ENCODE measurements at regions not wholly inside any gene's neighbourhood (a gene's known extent, or its start where the extent isn't known, plus 50 kb on each side); places are given as distances from the start of the nearest gene placed in this dataset.
A peak's percentile ranks its signal among the peaks of the same experiment; 100 is the strongest.
"Not testable (repeated sequence)": the region's sequence is repeated elsewhere in the genome, so short reads cannot be mapped to it uniquely, and the experiment has no call there.

DNA sequence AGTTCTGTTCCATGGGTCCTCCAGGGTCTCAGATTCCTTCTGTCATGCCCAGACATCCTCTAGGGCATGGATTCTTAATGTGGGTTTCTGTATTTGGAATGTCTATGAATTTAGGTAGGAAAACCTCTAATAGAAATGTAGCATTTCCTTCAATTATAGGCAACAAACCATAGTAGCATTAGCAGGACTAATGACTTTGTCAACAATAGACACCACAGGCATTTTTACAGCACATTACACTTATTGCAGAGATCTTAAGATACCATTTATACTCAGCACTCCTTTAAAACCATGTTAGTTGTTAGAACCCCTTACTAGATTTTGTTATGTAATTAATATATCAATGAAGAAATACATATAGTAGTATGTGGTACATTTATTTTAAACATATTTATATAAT, 77.8 kb upstream of the TBC1D5 start:
- FAIRE-seq (no peak), DNase-seq (ENCODE audit: low read depth) (peak; percentile 29)
- Histone ChIP-seq H3K4me2 (ENCODE audit: low read length) (no peak overlapping the region), H3K4me3 (ENCODE audit: insufficient read depth, low read depth, low read length) (no peak overlapping the region), H3K27ac (ENCODE audit: low read depth, low read length) (no peak overlapping the region), H4K20me1 (ENCODE audit: insufficient read depth, low read length) (no peaks in the 10 kb centered on the region), H2AFZ (ENCODE audit: low read depth, low read length) (no peak overlapping the region), H3K9me3 (ENCODE audit: insufficient read depth, low read depth, low read length) (no peaks in the 10 kb centered on the region), H3K27me3 (ENCODE audit: insufficient read depth, low read length) (no peaks in the 10 kb centered on the region), H3K79me2 (ENCODE audit: insufficient read depth, low read length) (no peaks in the 10 kb centered on the region), H3K9ac (ENCODE audit: low read length) (no peak overlapping the region), H3K4me1 (ENCODE audit: insufficient read depth, low read length) (no peaks in the 10 kb centered on the region), H3K36me3 (ENCODE audit: insufficient read depth, low read length) (no peaks in the 10 kb centered on the region)
- Mint-ChIP-seq H3K4me3 (ENCODE audit: unreplicated experiment) (no peak overlapping the region), H3K36me3 (ENCODE audit: low read depth, unreplicated experiment) (no peaks in the 10 kb centered on the region), H3K27me3 (ENCODE audit: low read depth, unreplicated experiment) (peaks cover 2% of the 10 kb centered on the region), H3K9me3 (ENCODE audit: unreplicated experiment) (peaks cover 6% of the 10 kb centered on the region), H3K27ac (ENCODE audit: unreplicated experiment) (no peak overlapping the region), H3K4me1 (ENCODE audit: low read depth, unreplicated experiment) (peaks cover 8% of the 10 kb centered on the region)
- no peak for TF ChIP-seq EZH2 (IDR thresholded peaks at IDR 0.05; ENCODE audit: insufficient read depth, low read length)
- TF ChIP-seq, protein P1, sequence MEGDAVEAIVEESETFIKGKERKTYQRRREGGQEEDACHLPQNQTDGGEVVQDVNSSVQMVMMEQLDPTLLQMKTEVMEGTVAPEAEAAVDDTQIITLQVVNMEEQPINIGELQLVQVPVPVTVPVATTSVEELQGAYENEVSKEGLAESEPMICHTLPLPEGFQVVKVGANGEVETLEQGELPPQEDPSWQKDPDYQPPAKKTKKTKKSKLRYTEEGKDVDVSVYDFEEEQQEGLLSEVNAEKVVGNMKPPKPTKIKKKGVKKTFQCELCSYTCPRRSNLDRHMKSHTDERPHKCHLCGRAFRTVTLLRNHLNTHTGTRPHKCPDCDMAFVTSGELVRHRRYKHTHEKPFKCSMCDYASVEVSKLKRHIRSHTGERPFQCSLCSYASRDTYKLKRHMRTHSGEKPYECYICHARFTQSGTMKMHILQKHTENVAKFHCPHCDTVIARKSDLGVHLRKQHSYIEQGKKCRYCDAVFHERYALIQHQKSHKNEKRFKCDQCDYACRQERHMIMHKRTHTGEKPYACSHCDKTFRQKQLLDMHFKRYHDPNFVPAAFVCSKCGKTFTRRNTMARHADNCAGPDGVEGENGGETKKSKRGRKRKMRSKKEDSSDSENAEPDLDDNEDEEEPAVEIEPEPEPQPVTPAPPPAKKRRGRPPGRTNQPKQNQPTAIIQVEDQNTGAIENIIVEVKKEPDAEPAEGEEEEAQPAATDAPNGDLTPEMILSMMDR (IDR thresholded peaks at IDR 0.05; ENCODE audit: insufficient read depth, low read depth, low read length), result no peak

DNA sequence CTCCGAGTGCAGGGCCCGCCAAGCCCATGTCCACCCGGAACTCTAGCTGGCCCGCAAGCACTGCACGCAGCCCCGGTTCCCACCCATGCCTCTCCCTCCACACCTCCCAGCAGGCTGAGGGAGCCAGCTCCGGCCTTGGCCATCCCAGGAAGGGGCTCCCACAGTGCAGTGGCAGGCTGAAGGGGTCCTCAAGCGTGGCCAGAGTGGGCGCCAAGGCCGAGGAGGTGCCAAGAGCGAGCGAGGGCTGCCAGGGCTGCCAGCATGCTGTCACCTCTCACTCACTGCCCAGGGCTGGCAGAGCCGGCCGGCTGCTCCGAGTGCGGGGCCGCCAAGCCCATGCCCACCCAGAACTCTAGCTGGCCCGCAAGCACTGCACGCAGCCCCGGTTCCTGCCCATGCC, 75.5 kb upstream of the TBC1D5 start:
- not testable (repeated sequence) for H3K4me2 ChIP-seq (ENCODE audit: low read length); H3K4me1 ChIP-seq (ENCODE audit: insufficient read depth, low read length); H3K9me3 ChIP-seq (ENCODE audit: insufficient read depth, low read depth, low read length); H4K20me1 ChIP-seq (ENCODE audit: insufficient read depth, low read length); H3K9me3 Mint-ChIP-seq (ENCODE audit: unreplicated experiment); H3K4me3 Mint-ChIP-seq (ENCODE audit: unreplicated experiment); H3K27ac ChIP-seq (ENCODE audit: low read depth, low read length); FAIRE-seq; DNase-seq (ENCODE audit: low read depth); H3K36me3 Mint-ChIP-seq (ENCODE audit: low read depth, unreplicated experiment); H3K27me3 Mint-ChIP-seq (ENCODE audit: low read depth, unreplicated experiment); H3K27me3 ChIP-seq (ENCODE audit: insufficient read depth, low read length); H3K4me3 ChIP-seq (ENCODE audit: insufficient read depth, low read depth, low read length); H2AFZ ChIP-seq (ENCODE audit: low read depth, low read length); H3K27ac Mint-ChIP-seq (ENCODE audit: unreplicated experiment); H3K9ac ChIP-seq (ENCODE audit: low read length); H3K36me3 ChIP-seq (ENCODE audit: insufficient read depth, low read length); H3K4me1 Mint-ChIP-seq (ENCODE audit: low read depth, unreplicated experiment); H3K79me2 ChIP-seq (ENCODE audit: insufficient read depth, low read length)

DNA sequence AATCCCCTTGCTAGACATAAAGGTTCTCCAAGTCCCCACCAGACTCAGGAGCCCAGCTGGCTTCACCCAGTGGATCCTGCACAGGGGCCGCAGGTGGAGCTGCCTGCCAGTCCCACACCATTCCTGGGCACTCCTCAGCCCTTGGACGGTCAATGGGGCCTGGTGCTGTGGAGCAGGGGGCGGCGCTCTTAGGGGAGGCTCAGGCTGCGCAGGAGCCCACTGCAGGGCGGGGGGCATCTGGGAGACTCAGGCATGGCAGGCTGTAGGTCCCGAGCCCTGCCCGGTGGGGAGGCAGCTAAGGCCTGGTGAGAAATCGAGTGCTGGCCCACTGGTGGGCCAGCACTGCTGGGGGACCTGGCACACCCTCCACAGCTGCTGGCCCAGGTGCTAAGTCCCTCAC, 75.1 kb upstream of the TBC1D5 start:
- no peak overlapping the region for H2AFZ ChIP-seq (ENCODE audit: low read depth, low read length)
- Mint-ChIP-seq H3K36me3 (ENCODE audit: low read depth, unreplicated experiment) (no peaks in the 10 kb centered on the region), H3K27me3 (ENCODE audit: low read depth, unreplicated experiment) (peaks cover 2% of the 10 kb centered on the region), H3K4me1 (ENCODE audit: low read depth, unreplicated experiment) (peaks cover 8% of the 10 kb centered on the region), H3K4me3 (ENCODE audit: unreplicated experiment) (no peak overlapping the region), H3K9me3 (ENCODE audit: unreplicated experiment) (peaks cover 6% of the 10 kb centered on the region), H3K27ac (ENCODE audit: unreplicated experiment) (no peak overlapping the region)
- H3K9ac ChIP-seq (ENCODE audit: low read length), result no peak overlapping the region
- no peak overlapping the region for H3K27ac ChIP-seq (ENCODE audit: low read depth, low read length)
- H3K4me3 ChIP-seq (ENCODE audit: insufficient read depth, low read depth, low read length), result no peak overlapping the region
- H3K4me1 ChIP-seq (ENCODE audit: insufficient read depth, low read length), result no peaks in the 10 kb centered on the region
- H3K36me3 ChIP-seq (ENCODE audit: insufficient read depth, low read length), result no peaks in the 10 kb centered on the region
- H4K20me1 ChIP-seq (ENCODE audit: insufficient read depth, low read length), result no peaks in the 10 kb centered on the region
- TF ChIP-seq EZH2 (IDR thresholded peaks at IDR 0.05; ENCODE audit: insufficient read depth, low read length), result no peak
- TF ChIP-seq, protein P1 (IDR thresholded peaks at IDR 0.05; ENCODE audit: insufficient read depth, low read depth, low read length), result no peak
- no peaks in the 10 kb centered on the region for H3K9me3 ChIP-seq (ENCODE audit: insufficient read depth, low read depth, low read length)
- no peak for FAIRE-seq
- no peaks in the 10 kb centered on the region for H3K27me3 ChIP-seq (ENCODE audit: insufficient read depth, low read length)
- DNase-seq (ENCODE audit: low read depth), result no peak
- no peaks in the 10 kb centered on the region for H3K79me2 ChIP-seq (ENCODE audit: insufficient read depth, low read length)
- no peak overlapping the region for H3K4me2 ChIP-seq (ENCODE audit: low read length)

DNA sequence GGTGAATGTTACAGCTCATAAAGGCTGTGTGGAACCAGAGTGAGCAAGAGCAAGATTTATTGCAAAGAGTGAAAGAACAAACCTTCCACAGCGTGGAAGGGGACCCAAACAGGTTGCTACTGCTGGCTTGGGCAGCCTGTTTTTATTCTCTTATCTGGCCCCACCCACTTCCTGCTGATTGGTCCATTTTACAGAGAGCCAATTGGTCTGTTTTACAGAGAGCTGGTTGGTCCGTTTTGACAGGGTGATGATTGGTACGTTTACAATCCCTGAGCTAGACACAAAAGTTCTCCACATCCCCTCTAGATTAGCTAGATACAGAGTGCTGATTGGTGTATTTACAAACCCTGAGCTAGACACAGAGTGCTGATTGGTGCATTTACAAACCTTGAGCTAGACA, 74.4 kb upstream of the TBC1D5 start:
- DNase-seq (ENCODE audit: low read depth); H3K4me1 ChIP-seq (ENCODE audit: insufficient read depth, low read length); H3K36me3 Mint-ChIP-seq (ENCODE audit: low read depth, unreplicated experiment); H3K27me3 Mint-ChIP-seq (ENCODE audit: low read depth, unreplicated experiment); H3K9me3 ChIP-seq (ENCODE audit: insufficient read depth, low read depth, low read length); H3K27ac Mint-ChIP-seq (ENCODE audit: unreplicated experiment); H3K4me3 Mint-ChIP-seq (ENCODE audit: unreplicated experiment); FAIRE-seq; H3K36me3 ChIP-seq (ENCODE audit: insufficient read depth, low read length); H2AFZ ChIP-seq (ENCODE audit: low read depth, low read length); H3K9me3 Mint-ChIP-seq (ENCODE audit: unreplicated experiment); H4K20me1 ChIP-seq (ENCODE audit: insufficient read depth, low read length); H3K27me3 ChIP-seq (ENCODE audit: insufficient read depth, low read length); H3K9ac ChIP-seq (ENCODE audit: low read length); H3K27ac ChIP-seq (ENCODE audit: low read depth, low read length); H3K4me1 Mint-ChIP-seq (ENCODE audit: low read depth, unreplicated experiment); H3K4me2 ChIP-seq (ENCODE audit: low read length); H3K4me3 ChIP-seq (ENCODE audit: insufficient read depth, low read depth, low read length); H3K79me2 ChIP-seq (ENCODE audit: insufficient read depth, low read length): not testable (repeated sequence)

DNA sequence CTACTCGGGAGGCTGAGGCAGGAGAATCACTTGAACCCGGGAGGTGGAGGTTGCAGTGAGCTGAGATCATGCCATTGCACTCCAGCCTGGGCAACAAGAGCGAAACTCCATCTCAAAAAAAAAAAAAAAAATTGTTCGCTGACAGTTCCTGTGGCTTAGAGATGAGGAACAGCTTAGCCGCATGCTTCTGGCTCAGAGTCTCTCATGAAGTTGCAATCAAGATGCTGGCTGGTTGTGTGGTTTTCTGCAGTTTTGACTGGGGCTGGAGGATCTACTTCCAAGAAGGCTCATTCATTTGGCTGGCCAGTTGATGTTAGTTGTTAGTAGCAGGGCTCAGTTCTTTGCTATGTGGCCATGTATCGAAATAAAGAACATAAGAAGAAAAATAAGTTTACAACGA, 69.9 kb upstream of the TBC1D5 start:
- not testable (repeated sequence) for H3K36me3 ChIP-seq (ENCODE audit: insufficient read depth, low read length); H3K4me3 Mint-ChIP-seq (ENCODE audit: unreplicated experiment); H4K20me1 ChIP-seq (ENCODE audit: insufficient read depth, low read length); FAIRE-seq; H3K27me3 Mint-ChIP-seq (ENCODE audit: low read depth, unreplicated experiment); H3K36me3 Mint-ChIP-seq (ENCODE audit: low read depth, unreplicated experiment); H3K27me3 ChIP-seq (ENCODE audit: insufficient read depth, low read length); H3K79me2 ChIP-seq (ENCODE audit: insufficient read depth, low read length); H3K4me2 ChIP-seq (ENCODE audit: low read length); H3K4me3 ChIP-seq (ENCODE audit: insufficient read depth, low read depth, low read length); H3K9ac ChIP-seq (ENCODE audit: low read length); H3K27ac ChIP-seq (ENCODE audit: low read depth, low read length); DNase-seq (ENCODE audit: low read depth); H2AFZ ChIP-seq (ENCODE audit: low read depth, low read length); H3K9me3 ChIP-seq (ENCODE audit: insufficient read depth, low read depth, low read length); H3K9me3 Mint-ChIP-seq (ENCODE audit: unreplicated experiment)
- Mint-ChIP-seq H3K27ac (ENCODE audit: unreplicated experiment) (peak overlapping the region; percentile 6), H3K4me1 (ENCODE audit: low read depth, unreplicated experiment) (peaks cover 25% of the 10 kb centered on the region)
- H3K4me1 ChIP-seq (ENCODE audit: insufficient read depth, low read length), result peaks cover 10% of the 10 kb centered on the region

Data from astrocyte (in vitro differentiated cells and primary cell).